ENCODE measurements at regions not wholly inside any gene's neighbourhood (a gene's known extent, or its start where the extent isn't known, plus 50 kb on each side); places are given as distances from the start of the nearest gene placed in this dataset.

DNA sequence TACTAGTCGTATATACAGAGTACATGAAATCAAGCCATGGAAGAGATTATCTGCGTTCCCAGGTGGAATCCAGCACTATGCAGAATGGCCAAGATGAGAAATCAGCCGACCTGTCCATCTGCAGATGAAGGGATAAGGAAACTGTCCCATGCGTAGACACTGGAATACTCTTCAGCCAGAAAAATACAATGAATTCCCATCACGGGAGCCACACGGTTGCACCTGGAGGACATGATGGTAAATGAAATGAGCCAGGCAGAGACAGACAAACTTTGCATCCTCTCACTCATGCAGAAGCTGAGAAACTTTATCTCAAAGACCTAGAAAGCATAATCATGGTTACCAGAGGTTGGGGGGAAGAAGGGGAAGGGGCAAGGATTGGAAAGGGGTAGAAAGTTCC, 111.9 kb upstream of the TOP3B start:
- Histone ChIP-seq H3K4me2 (ENCODE audit: low read length) (no peak overlapping the region), H3K9ac (ENCODE audit: low read length) (no peak overlapping the region), H3K36me3 (ENCODE audit: insufficient read depth, low read length) (no peaks in the 10 kb centered on the region), H3K27ac (ENCODE audit: low read length) (no peak overlapping the region), H4K20me1 (ENCODE audit: insufficient read depth) (no peaks in the 10 kb centered on the region), H3K9me2 (ENCODE audit: insufficient read depth, low read length) (no peaks in the 10 kb centered on the region), H3K27me3 (ENCODE audit: insufficient read depth, low read depth, low read length) (peaks cover 17% of the 10 kb centered on the region), H2AFZ (ENCODE audit: low read depth, low read length) (no peak overlapping the region), H3F3A (ENCODE audit: insufficient read depth, low read length, poor library complexity, severe bottlenecking) (no peaks in the 10 kb centered on the region), H3K4me3 (ENCODE audit: low read length) (no peak overlapping the region), H3K79me2 (replicated peaks; ENCODE audit: insufficient read depth, low read length) (no peaks in the 10 kb centered on the region), H3K9me3 (ENCODE audit: low read length) (no peaks in the 10 kb centered on the region)
- TF ChIP-seq TAF1 (IDR thresholded peaks at IDR 0.05; ENCODE audit: low read depth): no peak
- no peak for TF ChIP-seq REST (IDR thresholded peaks at IDR 0.05; ENCODE audit: borderline replicate concordance)
- TF ChIP-seq EP300 (conservative IDR thresholded peaks at IDR 0.05; ENCODE audit: poor library complexity, severe bottlenecking): no peak
- TF ChIP-seq MXI1 (conservative IDR thresholded peaks at IDR 0.05; ENCODE audit: poor library complexity, severe bottlenecking): no peak
- TF ChIP-seq RAD21 (conservative IDR thresholded peaks at IDR 0.05): no peak
- no peak for TF ChIP-seq POLR2AphosphoS5 (IDR thresholded peaks at IDR 0.05)
- no peak for TF ChIP-seq EZH2 (IDR thresholded peaks at IDR 0.05; ENCODE audit: borderline replicate concordance, insufficient read depth, low read length, poor library complexity, severe bottlenecking)
- TF ChIP-seq SMC3 (conservative IDR thresholded peaks at IDR 0.05; ENCODE audit: poor library complexity): no peak
- TF ChIP-seq CTCF (IDR thresholded peaks at IDR 0.05; ENCODE audit: poor library complexity, severe bottlenecking): no peak

DNA sequence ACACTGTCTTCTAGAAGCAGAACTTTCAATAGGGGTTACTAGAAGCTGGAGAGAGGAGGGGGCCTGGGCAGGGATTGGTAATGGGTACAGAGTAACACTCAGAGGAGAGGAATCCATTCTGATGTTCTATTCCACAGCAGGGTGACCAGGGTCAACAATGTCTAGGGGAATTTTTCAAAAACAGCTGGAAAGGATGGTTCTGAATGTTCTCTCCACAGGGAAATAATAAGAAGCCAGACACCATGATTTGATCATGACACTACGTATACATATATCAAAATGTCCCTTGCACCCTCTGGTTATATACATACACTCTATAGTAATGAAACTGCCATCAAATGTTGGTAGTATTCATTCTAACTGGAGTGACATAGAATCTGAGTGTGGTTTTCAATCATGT, 111.2 kb upstream of the TOP3B start:
- no peaks in the 10 kb centered on the region for H3K36me3 ChIP-seq (ENCODE audit: insufficient read depth, low read length)
- no peak overlapping the region for H3K9ac ChIP-seq (ENCODE audit: low read length)
- no peak overlapping the region for H2AFZ ChIP-seq (ENCODE audit: low read depth, low read length)
- H3K27ac ChIP-seq (ENCODE audit: low read length): no peak overlapping the region
- no peaks in the 10 kb centered on the region for H3K79me2 ChIP-seq (replicated peaks; ENCODE audit: insufficient read depth, low read length)
- no peaks in the 10 kb centered on the region for H3F3A ChIP-seq (ENCODE audit: insufficient read depth, low read length, poor library complexity, severe bottlenecking)
- peaks cover 21% of the 10 kb centered on the region for H3K27me3 ChIP-seq (ENCODE audit: insufficient read depth, low read depth, low read length)
- no peak for TF ChIP-seq EP300 (conservative IDR thresholded peaks at IDR 0.05; ENCODE audit: poor library complexity, severe bottlenecking)
- no peak for TF ChIP-seq POLR2AphosphoS5 (IDR thresholded peaks at IDR 0.05)
- TF ChIP-seq SMC3 (conservative IDR thresholded peaks at IDR 0.05; ENCODE audit: poor library complexity): no peak
- no peak for TF ChIP-seq RAD21 (conservative IDR thresholded peaks at IDR 0.05)
- no peak for TF ChIP-seq CTCF (IDR thresholded peaks at IDR 0.05; ENCODE audit: poor library complexity, severe bottlenecking)
- TF ChIP-seq REST (IDR thresholded peaks at IDR 0.05; ENCODE audit: borderline replicate concordance): no peak
- no peaks in the 10 kb centered on the region for H3K9me2 ChIP-seq (ENCODE audit: insufficient read depth, low read length)
- H4K20me1 ChIP-seq (ENCODE audit: insufficient read depth): no peaks in the 10 kb centered on the region
- H3K4me3 ChIP-seq (ENCODE audit: low read length): no peak overlapping the region
- H3K4me2 ChIP-seq (ENCODE audit: low read length): no peak overlapping the region
- H3K9me3 ChIP-seq (ENCODE audit: low read length): no peaks in the 10 kb centered on the region
